Liver (tissue), 8 donors: ENCODE measurements at regions not wholly inside any gene's neighbourhood (a gene's known extent, or its start where the extent isn't known, plus 50 kb on each side); places are given as distances from the start of the nearest gene placed in this dataset.

Experiments used
- DNase-seq: peaks from one replicate; pipeline ENCODE4 v3.0.0-alpha.2; 2017; ENCODE audit warnings: low spot score
- H3K27ac ChIP-seq, 2 donors: one replicate each; pipeline ENCODE4 v1.7.0; 2013; ENCODE audit warnings: inconsistent platforms in 2 of 2, low read length in 2 of 2, control low read depth in 1 of 2, low read depth in 1 of 2, mild to moderate bottlenecking in 1 of 2
- H3K27me3 ChIP-seq, 4 donors: one replicate each; pipeline versions ENCODE4 v1.6.1 to v1.7.0; 2013; ENCODE audit warnings: low read length in 3 of 4, inconsistent platforms in 1 of 4, mild to moderate bottlenecking in 1 of 4, moderate library complexity in 1 of 4; ENCODE audit not compliant: control insufficient read depth in 4 of 4, insufficient read depth in 4 of 4
- H3K36me3 ChIP-seq, 4 donors: one replicate each; pipeline versions ENCODE4 v1.6.1 to v1.7.0; 2013; ENCODE audit warnings: low read length in 3 of 4, mild to moderate bottlenecking in 3 of 4, low read depth in 1 of 4, moderate library complexity in 1 of 4; ENCODE audit not compliant: control insufficient read depth in 4 of 4, insufficient read depth in 3 of 4
- H3K4me1 ChIP-seq, 4 donors: one replicate each; pipeline versions ENCODE4 v1.6.1 to v1.7.0; 2013; ENCODE audit warnings: low read length in 3 of 4, mild to moderate bottlenecking in 3 of 4, moderate library complexity in 1 of 4; ENCODE audit not compliant: control insufficient read depth in 4 of 4, insufficient read depth in 4 of 4
- H3K4me3 ChIP-seq, 3 donors: one replicate each; pipeline versions ENCODE4 v1.6.1 to v1.7.0; 2013; ENCODE audit warnings: low read length in 3 of 3, control low read depth in 1 of 3, low read depth in 1 of 3, mild to moderate bottlenecking in 1 of 3
- H3K9ac ChIP-seq, 2 donors: one replicate each; pipeline ENCODE4 v1.7.0; 2013; ENCODE audit warnings: low read length in 2 of 2, mild to moderate bottlenecking in 2 of 2, moderate library complexity in 2 of 2, control low read depth in 1 of 2, low read depth in 1 of 2
- H3K9me3 ChIP-seq, 4 donors: one replicate each; pipeline versions ENCODE4 v1.6.1 to v1.7.0; 2013; ENCODE audit warnings: low read length in 3 of 4; ENCODE audit not compliant: control insufficient read depth in 4 of 4
- EGR1 ChIP-seq, 2 donors: IDR thresholded peaks; 2 replicates each; pipeline ENCODE4 v1.6.1; 2016 to 2018; ENCODE audit warnings: antibody characterized with exemption in 2 of 2, low read depth in 2 of 2
- FOXA2 ChIP-seq: IDR thresholded peaks from 2 replicates; pipeline ENCODE4 v1.6.1; 2016; ENCODE audit warnings: antibody characterized with exemption
- GABPA ChIP-seq, 2 donors: IDR thresholded peaks in 1 of 2; conservative IDR thresholded peaks in 1 of 2; 2 replicates each; pipeline ENCODE4 v1.6.1; 2016; ENCODE audit warnings: antibody characterized with exemption in 2 of 2, mild to moderate bottlenecking in 1 of 2, moderate library complexity in 1 of 2
- HNF4A ChIP-seq, 2 donors: conservative IDR thresholded peaks; 2 replicates each; pipeline ENCODE4 v1.6.1; 2016; ENCODE audit warnings: antibody characterized with exemption in 2 of 2, mild to moderate bottlenecking in 2 of 2
- HNF4G ChIP-seq: IDR thresholded peaks from 2 replicates; pipeline ENCODE4 v1.6.1; 2016; ENCODE audit warnings: antibody characterized with exemption
- JUND ChIP-seq, 2 donors: IDR thresholded peaks; 2 replicates each; pipeline ENCODE4 v1.6.1; 2016; ENCODE audit warnings: antibody characterized with exemption in 2 of 2
- NR2F2 ChIP-seq: IDR thresholded peaks from 2 replicates; pipeline ENCODE4 v1.6.1; 2016; ENCODE audit warnings: antibody characterized with exemption
- RXRA ChIP-seq, 2 donors: IDR thresholded peaks; 2 replicates each; pipeline ENCODE4 v1.6.1; 2017 to 2018; ENCODE audit warnings: antibody characterized with exemption in 2 of 2, mild to moderate bottlenecking in 1 of 2
- SP1 ChIP-seq: IDR thresholded peaks from 2 replicates; pipeline ENCODE4 v1.6.1; 2018; ENCODE audit warnings: antibody characterized with exemption, mild to moderate bottlenecking
- YY1 ChIP-seq: IDR thresholded peaks from 2 replicates; pipeline ENCODE4 v1.6.1; 2016; ENCODE audit warnings: antibody characterized with exemption, mild to moderate bottlenecking
- WGBS: extraction: QIAGEN DNeasy Blood & Tissue Kit; methylation state at CpG from one replicate; pipeline ENCODE4 v1.1.7; 2013; 5-methylcytosine and 5-hydroxymethylcytosine counted together
- TF ChIP-seq, protein P1 (sequence below): IDR thresholded peaks from 2 replicates; pipeline ENCODE4 v1.6.1; 2016; ENCODE audit warnings: antibody characterized with exemption, mild to moderate bottlenecking
- TF ChIP-seq, protein P2 (sequence below): IDR thresholded peaks from 2 replicates; pipeline ENCODE4 v1.6.1; 2016; ENCODE audit warnings: antibody characterized with exemption
- TF ChIP-seq, protein P3 (sequence below): fragments of 150-350 bp; IDR thresholded peaks from 2 replicates; pipeline ENCODE4 v1.5.1; 2017; ENCODE audit warnings: improper control_type of control experiment, low read depth, low read length; ENCODE audit not compliant: missing input control
- donor health status: healthy.
- donor health status: healthy.
- donor health status: healthy.
- donor health status: healthy.
- donor health status: healthy.

DNA sequence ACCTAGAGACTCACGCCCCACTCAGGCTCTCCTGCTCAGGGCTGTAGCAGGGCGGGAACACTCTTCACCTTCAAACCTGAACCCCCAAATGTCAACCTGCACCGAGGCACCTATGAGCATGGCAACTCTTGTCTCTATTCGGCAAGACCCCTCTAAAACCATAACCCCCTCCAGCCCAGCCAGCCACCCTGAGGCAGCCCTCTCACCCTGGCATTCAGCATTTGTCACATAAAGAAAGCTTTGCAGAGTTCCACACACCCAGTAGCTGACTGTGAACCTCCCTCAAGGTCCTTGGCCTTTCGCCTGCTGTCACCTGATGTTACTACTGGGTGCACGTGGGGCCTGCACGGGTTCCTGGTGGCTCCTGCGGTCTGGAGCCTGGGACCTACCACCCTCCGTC lies 97.2 kb upstream of the ALKAL2 start (continued):
- TF ChIP-seq EGR1 (IDR thresholded peaks at IDR 0.05; ENCODE audit: low read depth in 2 of 2) = no peak
- TF ChIP-seq, protein P1, sequence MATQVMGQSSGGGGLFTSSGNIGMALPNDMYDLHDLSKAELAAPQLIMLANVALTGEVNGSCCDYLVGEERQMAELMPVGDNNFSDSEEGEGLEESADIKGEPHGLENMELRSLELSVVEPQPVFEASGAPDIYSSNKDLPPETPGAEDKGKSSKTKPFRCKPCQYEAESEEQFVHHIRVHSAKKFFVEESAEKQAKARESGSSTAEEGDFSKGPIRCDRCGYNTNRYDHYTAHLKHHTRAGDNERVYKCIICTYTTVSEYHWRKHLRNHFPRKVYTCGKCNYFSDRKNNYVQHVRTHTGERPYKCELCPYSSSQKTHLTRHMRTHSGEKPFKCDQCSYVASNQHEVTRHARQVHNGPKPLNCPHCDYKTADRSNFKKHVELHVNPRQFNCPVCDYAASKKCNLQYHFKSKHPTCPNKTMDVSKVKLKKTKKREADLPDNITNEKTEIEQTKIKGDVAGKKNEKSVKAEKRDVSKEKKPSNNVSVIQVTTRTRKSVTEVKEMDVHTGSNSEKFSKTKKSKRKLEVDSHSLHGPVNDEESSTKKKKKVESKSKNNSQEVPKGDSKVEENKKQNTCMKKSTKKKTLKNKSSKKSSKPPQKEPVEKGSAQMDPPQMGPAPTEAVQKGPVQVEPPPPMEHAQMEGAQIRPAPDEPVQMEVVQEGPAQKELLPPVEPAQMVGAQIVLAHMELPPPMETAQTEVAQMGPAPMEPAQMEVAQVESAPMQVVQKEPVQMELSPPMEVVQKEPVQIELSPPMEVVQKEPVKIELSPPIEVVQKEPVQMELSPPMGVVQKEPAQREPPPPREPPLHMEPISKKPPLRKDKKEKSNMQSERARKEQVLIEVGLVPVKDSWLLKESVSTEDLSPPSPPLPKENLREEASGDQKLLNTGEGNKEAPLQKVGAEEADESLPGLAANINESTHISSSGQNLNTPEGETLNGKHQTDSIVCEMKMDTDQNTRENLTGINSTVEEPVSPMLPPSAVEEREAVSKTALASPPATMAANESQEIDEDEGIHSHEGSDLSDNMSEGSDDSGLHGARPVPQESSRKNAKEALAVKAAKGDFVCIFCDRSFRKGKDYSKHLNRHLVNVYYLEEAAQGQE = no peak
- no peak for TF ChIP-seq SP1
- no peak for TF ChIP-seq FOXA2
- no peak for TF ChIP-seq RXRA (IDR thresholded peaks at IDR 0.05)
- no peak for TF ChIP-seq HNF4A (conservative IDR thresholded peaks at IDR 0.05)
- no peak for TF ChIP-seq YY1

DNA sequence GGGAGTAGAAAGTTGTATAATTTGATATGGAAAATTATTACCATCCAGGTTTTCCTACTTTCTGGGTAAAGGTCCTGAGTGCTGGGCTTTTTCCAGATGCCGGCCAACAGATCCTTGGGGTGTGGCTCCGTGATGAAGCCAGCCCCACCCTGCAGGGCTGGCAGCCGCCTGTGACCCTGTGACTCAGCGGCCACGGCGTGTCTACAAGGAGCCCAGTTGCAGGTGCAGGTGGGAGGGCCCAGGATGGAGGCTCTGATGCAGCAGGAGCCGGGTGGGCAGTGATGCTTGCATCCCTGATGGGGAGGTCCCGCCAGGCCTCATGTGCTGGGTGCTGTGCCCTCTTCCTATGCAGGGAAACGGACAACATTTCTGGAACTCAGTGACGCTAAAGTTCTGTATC lies 96.0 kb upstream of the ALKAL2 start:
- no peak for DNase-seq
- H3K27me3 ChIP-seq = peaks cover 0 to 2% (median 0%) of the 10 kb centered on the region in 4 donors
- H3K4me1 ChIP-seq = no peaks in the 10 kb centered on the region
- no peak overlapping the region for H3K9ac ChIP-seq
- 66% methylated on average over 10 of the region's 10 CpGs for WGBS
- no peak for TF ChIP-seq RXRA (IDR thresholded peaks at IDR 0.05)
- TF ChIP-seq, protein P2, sequence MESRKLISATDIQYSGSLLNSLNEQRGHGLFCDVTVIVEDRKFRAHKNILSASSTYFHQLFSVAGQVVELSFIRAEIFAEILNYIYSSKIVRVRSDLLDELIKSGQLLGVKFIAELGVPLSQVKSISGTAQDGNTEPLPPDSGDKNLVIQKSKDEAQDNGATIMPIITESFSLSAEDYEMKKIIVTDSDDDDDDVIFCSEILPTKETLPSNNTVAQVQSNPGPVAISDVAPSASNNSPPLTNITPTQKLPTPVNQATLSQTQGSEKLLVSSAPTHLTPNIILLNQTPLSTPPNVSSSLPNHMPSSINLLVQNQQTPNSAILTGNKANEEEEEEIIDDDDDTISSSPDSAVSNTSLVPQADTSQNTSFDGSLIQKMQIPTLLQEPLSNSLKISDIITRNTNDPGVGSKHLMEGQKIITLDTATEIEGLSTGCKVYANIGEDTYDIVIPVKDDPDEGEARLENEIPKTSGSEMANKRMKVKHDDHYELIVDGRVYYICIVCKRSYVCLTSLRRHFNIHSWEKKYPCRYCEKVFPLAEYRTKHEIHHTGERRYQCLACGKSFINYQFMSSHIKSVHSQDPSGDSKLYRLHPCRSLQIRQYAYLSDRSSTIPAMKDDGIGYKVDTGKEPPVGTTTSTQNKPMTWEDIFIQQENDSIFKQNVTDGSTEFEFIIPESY = no peak
- TF ChIP-seq, protein P1 = no peak
- no peaks in the 10 kb centered on the region for H3K36me3 ChIP-seq
- no peaks in the 10 kb centered on the region for H3K9me3 ChIP-seq
- H3K27ac ChIP-seq = no peak overlapping the region
- no peak overlapping the region for H3K4me3 ChIP-seq

DNA sequence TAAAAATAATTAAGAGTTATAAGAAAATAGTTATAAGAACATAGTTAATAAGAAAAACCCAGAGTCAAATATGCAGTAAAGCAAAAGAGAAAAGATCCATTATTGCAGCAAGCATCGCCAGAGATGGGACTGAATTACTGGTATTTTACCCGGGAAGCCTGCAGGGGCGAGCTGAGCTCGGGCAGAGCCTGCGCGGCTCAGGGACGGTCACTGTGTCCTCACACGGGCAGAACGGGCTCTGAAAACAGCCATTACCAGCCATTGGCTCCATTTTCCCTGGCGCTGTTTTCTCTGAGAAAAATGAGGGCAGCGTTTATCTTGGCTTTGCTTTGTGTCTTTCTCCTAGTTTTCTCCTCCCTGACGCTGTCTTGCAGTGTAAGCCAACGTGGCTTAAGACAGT lies 95.3 kb upstream of the ALKAL2 start:
- Histone ChIP-seq H3K36me3 (no peaks in the 10 kb centered on the region), H3K4me3 (no peak overlapping the region), H3K27me3 (peaks cover 0 to 2% (median 0%) of the 10 kb centered on the region in 4 donors), H3K9me3 (no peaks in the 10 kb centered on the region), H3K9ac (no peak overlapping the region), H3K4me1 (no peaks in the 10 kb centered on the region), H3K27ac (no peak overlapping the region)
- 31% methylated on average over 13 of the region's 13 CpGs for WGBS
- DNase-seq = no peak
- TF ChIP-seq, protein P1 = no peak
- TF ChIP-seq, protein P3, sequence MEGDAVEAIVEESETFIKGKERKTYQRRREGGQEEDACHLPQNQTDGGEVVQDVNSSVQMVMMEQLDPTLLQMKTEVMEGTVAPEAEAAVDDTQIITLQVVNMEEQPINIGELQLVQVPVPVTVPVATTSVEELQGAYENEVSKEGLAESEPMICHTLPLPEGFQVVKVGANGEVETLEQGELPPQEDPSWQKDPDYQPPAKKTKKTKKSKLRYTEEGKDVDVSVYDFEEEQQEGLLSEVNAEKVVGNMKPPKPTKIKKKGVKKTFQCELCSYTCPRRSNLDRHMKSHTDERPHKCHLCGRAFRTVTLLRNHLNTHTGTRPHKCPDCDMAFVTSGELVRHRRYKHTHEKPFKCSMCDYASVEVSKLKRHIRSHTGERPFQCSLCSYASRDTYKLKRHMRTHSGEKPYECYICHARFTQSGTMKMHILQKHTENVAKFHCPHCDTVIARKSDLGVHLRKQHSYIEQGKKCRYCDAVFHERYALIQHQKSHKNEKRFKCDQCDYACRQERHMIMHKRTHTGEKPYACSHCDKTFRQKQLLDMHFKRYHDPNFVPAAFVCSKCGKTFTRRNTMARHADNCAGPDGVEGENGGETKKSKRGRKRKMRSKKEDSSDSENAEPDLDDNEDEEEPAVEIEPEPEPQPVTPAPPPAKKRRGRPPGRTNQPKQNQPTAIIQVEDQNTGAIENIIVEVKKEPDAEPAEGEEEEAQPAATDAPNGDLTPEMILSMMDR = no peak
- TF ChIP-seq JUND (IDR thresholded peaks at IDR 0.05) (no peak), GABPA (IDR thresholded peaks at IDR 0.05 in 1 of 2, conservative IDR thresholded peaks at IDR 0.05 in 1 of 2) (no peak), HNF4G (no peak), HNF4A (conservative IDR thresholded peaks at IDR 0.05) (no peak), NR2F2 (no peak)
- TF ChIP-seq, protein P2 = no peak
